ES-I3 (cell line): ENCODE measurements at regions not wholly inside any gene's neighbourhood (a gene's known extent, or its start where the extent isn't known, plus 50 kb on each side); places are given as distances from the start of the nearest gene placed in this dataset.
A peak's percentile ranks its signal among the peaks of the same experiment; 100 is the strongest.
"Not testable (repeated sequence)": the region's sequence is repeated elsewhere in the genome, so short reads cannot be mapped to it uniquely, and the experiment has no call there.

ENCODE experiments used
- H3K36me3 ChIP-seq: 2 replicates; pipeline ENCODE4 v1.6.1; 2013; ENCODE audit warnings: mild to moderate bottlenecking, low read length, control low read depth, moderate library complexity; ENCODE audit not compliant: insufficient read depth
- H3K4me1 ChIP-seq: 2 replicates; pipeline ENCODE4 v1.6.1; 2013; ENCODE audit warnings: mild to moderate bottlenecking, control low read depth, low read length; ENCODE audit not compliant: insufficient read depth
- H3K9ac ChIP-seq: 2 replicates; pipeline ENCODE4 v1.6.1; 2013; ENCODE audit warnings: low read depth, mild to moderate bottlenecking, low read length, moderate library complexity
- H3K9me3 ChIP-seq: 2 replicates; pipeline ENCODE4 v1.6.1; 2013; ENCODE audit warnings: mild to moderate bottlenecking, low read length, moderate library complexity; ENCODE audit not compliant: control insufficient read depth, insufficient read depth

DNA sequence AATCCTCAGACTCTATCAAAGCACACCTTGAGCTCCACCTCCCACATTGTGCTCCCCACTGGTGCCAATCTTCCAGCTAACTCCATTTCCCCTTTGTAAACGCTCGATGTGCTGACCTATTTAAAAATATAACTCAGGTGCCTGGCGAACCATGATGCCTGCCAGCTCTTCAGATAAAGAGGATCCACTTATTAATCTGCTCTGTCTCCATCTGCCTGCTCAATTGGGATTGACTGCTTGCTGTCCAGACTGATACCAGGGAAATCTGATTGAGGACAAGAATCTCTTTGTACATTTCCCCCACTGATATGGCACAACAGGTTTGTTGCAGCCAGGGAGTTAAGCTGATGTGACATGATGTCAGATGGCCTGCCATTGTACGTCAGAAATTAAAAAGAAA lies 2036.5 kb upstream of the CELF4 start:
- Histone ChIP-seq H3K9ac (no peak overlapping the region), H3K9me3 (no peaks in the 10 kb centered on the region), H3K36me3 (no peaks in the 10 kb centered on the region), H3K4me1 (peaks cover 22% of the 10 kb centered on the region)

DNA sequence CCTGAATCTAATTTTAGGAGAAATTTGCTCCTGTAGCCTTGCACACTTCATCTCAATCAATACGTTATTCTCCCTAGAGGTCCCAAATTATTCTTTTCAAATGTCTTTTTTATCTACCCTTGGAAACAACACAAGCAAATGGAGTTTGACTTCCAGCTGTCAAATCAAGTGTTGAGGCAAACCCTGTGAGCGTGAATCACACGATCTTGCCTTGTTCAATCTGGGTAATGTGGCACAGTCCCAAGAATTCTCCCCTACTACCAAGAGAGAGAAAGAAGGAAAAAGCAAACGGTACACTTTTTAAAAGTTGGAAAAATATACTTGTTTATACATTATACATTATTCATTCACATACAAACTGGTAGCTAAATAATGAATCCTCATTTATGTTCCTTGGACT lies 2035.3 kb upstream of the CELF4 start:
- H3K36me3 ChIP-seq = no peaks in the 10 kb centered on the region
- H3K4me1 ChIP-seq = peaks cover 9% of the 10 kb centered on the region; the same call in 1 of the 2 replicates
- no peaks in the 10 kb centered on the region for H3K9me3 ChIP-seq
- H3K9ac ChIP-seq = no peak overlapping the region

DNA sequence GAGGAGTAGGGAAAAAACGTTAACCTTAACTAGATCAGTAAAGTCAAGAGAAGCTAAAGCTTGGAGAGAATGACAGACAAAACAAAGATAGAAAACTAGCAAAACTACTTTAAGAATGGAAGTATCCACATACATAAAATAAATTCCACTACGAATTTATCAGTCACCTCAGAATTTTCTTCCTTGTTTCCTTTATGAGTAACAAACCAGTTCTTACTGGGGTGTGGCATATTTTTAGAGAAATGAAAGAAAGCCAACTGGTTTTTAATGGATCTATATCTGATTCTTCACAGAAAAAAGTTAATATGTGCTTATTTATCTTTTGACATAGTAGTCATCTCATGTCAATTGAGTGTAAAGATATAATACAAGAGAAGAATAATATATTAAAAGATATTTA lies 2033.7 kb upstream of the CELF4 start:
- no peak overlapping the region for H3K9ac ChIP-seq
- H3K9me3 ChIP-seq = peaks cover 2% of the 10 kb centered on the region; the same call in 1 of the 2 replicates
- H3K4me1 ChIP-seq = peaks cover 8% of the 10 kb centered on the region; the same call in 1 of the 2 replicates
- no peaks in the 10 kb centered on the region for H3K36me3 ChIP-seq

DNA sequence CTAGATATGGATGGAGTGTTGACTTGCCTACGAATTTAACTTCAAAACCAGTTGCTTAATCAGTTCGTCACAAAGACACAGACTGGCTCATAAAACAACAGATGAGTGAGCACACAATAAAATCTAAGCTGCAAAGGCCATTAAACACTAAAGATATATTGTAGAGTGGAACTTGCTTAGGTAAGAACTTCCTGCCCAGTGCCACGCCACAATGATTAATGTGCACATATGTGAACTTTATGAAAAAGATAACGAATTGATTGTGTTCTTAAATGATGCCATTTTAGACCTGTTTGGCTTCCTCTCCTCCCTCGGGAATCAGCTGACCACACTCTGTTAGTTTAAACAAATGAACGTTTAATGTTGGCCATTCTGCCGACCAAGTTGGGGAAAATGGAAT lies 2031.3 kb upstream of the CELF4 start:
- no peak overlapping the region for H3K9ac ChIP-seq
- peaks cover 2% of the 10 kb centered on the region; the same call in 1 of the 2 replicates for H3K9me3 ChIP-seq
- H3K36me3 ChIP-seq = no peaks in the 10 kb centered on the region
- peaks cover 16% of the 10 kb centered on the region for H3K4me1 ChIP-seq

DNA sequence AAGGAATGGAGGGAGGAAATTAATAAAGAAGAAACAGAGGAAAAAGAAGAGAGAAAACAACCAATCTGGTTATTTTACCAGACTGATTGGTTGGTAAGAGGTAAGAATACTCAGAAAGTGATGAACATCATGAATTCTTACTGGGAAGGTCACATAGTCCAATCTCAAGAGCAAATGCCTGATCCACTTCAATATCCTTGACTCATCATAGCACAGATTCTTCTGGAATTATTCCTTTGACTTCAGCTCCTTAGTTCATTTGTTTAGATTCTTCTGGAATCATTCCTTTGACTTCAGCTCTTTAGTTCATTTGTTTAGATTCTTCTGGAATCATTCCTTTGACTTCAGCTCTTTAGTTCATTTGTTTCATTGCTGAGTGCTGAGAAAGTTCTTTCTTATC lies 2030.6 kb upstream of the CELF4 start:
- peaks cover 2% of the 10 kb centered on the region; the same call in 1 of the 2 replicates for H3K9me3 ChIP-seq
- peaks cover 18% of the 10 kb centered on the region for H3K4me1 ChIP-seq
- no peak overlapping the region for H3K9ac ChIP-seq
- no peaks in the 10 kb centered on the region for H3K36me3 ChIP-seq

DNA sequence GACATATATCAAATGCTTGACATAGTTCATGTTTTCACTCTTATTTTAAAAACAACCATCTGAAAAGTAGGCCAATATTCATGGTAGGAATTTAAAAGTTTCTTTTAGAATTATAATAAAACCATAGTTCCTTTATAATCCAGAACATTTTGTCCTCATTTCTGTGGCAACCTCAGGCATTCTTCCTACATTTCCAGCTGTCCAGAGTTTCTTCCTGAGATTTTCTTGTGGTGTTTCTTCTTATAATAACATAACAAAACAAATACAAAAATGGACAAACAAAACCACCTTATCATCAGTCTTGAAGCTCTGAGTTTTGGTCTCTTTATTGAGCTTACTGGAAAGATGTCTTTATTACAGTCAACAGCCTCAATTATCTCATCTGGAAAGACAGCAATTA lies 2028.6 kb upstream of the CELF4 start:
- no peak overlapping the region for H3K9ac ChIP-seq
- peaks cover 2% of the 10 kb centered on the region; the same call in 1 of the 2 replicates for H3K9me3 ChIP-seq
- no peaks in the 10 kb centered on the region for H3K36me3 ChIP-seq
- peaks cover 28% of the 10 kb centered on the region for H3K4me1 ChIP-seq

DNA sequence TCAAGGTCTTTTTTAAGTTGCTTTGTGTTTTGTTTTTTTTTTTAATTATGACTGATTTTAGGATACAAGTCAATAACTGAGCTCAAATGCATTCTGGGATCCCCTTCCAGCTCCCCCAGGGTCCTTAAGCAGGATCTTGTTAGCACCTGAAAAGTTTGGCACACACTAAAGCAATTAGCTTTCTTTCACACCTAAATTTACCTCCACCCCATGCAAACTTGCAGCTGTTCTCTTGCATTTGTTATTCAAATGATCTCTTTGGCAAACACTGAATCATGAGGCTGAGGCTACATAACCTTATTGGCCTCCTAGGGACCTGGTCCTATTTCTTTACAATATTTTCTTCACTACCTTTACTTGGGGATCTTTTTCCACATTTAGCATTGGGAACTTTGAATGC lies 2026.1 kb upstream of the CELF4 start:
- Histone ChIP-seq H3K9me3 (peaks cover 2% of the 10 kb centered on the region; the same call in 1 of the 2 replicates), H3K36me3 (no peaks in the 10 kb centered on the region), H3K4me1 (peaks cover 24% of the 10 kb centered on the region), H3K9ac (no peak overlapping the region)

DNA sequence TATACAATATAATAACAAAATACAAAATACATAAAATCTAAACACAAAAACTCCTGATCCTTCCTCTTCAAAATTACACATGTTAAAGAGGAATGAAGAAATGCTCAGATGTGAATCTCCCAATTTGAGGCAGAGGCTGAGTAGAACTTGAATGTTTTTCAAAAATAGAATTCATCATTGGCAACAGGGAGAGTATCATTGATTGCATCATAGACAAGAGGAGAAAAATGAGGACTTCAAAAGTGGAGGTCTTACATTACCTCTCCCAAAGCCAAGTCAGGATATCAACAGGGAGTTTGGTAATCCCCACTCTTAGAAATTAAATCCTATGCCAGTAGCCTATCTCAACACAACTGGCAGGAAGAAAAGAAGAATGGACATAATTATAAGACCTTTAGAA lies 2023.9 kb upstream of the CELF4 start:
- no peaks in the 10 kb centered on the region for H3K36me3 ChIP-seq
- H3K9ac ChIP-seq = no peak overlapping the region
- no peaks in the 10 kb centered on the region for H3K9me3 ChIP-seq
- peaks cover 26% of the 10 kb centered on the region for H3K4me1 ChIP-seq

DNA sequence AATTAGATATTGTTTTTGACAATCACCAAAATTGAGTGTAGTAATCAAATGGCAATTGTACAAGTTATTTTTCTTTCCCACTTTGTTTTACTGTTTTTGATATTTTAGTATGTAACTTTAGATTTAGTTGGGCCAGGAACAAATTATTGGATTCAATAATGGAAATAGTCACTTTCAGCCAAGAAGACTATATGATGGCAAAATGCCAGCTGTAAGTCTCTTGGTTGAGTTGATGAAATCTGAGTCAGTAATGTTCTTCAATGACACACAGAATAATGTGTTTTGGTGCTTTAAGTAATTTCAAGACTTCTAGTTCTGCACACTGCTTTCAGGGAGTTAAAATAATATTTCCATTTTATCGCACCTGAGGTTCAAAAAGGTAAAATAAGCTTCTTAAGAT lies 2022.0 kb upstream of the CELF4 start:
- Histone ChIP-seq H3K4me1 (peaks cover 23% of the 10 kb centered on the region), H3K9me3 (no peaks in the 10 kb centered on the region), H3K9ac (no peak overlapping the region), H3K36me3 (no peaks in the 10 kb centered on the region)

DNA sequence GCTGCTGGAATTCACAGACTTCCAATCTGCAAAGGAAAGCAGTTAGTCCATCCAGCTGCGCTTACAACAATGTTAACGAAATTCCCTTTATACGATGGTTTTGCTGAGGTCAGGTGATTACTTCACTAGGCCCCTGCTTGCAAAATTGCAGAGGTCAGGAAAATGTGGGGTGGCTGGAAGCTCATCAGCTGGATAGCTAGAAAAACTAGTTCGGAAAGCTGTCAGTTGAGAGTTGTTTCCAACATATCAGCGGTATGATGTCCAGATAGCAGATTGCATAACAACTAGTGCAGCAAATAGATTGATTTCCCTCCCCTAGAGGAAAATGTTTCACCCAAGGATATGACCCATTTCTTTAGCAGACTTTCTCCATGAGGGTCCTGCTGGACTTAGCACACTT lies 2021.1 kb upstream of the CELF4 start:
- Histone ChIP-seq H3K9ac (no peak overlapping the region), H3K36me3 (no peaks in the 10 kb centered on the region), H3K4me1 (peaks cover 18% of the 10 kb centered on the region), H3K9me3 (no peaks in the 10 kb centered on the region)

DNA sequence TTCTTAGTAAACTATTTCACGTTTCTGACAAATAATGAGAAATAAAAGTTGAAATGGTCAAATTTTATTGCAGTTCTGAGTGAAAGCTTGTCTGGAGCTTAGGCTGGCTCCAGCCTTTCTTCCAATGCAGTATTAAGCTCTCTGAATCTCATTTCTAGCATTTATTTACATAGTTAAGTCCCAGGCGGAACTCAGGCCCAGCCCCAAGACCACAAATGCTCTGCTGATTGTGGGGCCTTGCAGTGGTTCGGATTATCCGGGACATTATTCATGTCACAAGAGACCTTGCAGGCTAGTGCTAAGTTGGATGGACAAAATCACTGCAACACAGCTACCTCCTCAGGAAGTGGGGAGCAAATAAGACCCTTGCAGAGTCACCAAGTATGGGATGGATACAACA lies 2009.3 kb upstream of the CELF4 start:
- no peaks in the 10 kb centered on the region for H3K9me3 ChIP-seq
- H3K36me3 ChIP-seq = no peaks in the 10 kb centered on the region
- H3K4me1 ChIP-seq = peaks cover 20% of the 10 kb centered on the region
- H3K9ac ChIP-seq = no peak overlapping the region

DNA sequence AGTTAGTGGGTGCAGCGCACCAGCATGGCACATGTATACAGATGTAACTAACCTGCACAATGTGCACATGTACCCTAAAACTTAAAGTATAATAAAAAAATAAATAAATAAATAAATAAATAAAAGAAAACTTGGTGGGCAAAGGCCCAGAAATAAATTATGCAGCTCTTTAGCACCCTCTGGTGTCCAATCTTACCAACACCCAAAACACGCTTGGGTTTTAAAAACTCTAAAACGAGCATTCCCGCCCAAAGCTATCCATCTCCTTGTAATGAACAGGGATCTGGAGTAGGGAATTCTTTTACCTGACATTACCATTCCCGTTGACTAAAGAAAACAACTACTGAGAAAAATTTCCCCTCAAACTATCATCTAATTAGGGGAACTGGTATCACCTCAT lies 2005.9 kb upstream of the CELF4 start:
- no peaks in the 10 kb centered on the region for H3K36me3 ChIP-seq
- no peak overlapping the region for H3K9ac ChIP-seq
- peaks cover 13% of the 10 kb centered on the region for H3K4me1 ChIP-seq
- no peaks in the 10 kb centered on the region for H3K9me3 ChIP-seq

DNA sequence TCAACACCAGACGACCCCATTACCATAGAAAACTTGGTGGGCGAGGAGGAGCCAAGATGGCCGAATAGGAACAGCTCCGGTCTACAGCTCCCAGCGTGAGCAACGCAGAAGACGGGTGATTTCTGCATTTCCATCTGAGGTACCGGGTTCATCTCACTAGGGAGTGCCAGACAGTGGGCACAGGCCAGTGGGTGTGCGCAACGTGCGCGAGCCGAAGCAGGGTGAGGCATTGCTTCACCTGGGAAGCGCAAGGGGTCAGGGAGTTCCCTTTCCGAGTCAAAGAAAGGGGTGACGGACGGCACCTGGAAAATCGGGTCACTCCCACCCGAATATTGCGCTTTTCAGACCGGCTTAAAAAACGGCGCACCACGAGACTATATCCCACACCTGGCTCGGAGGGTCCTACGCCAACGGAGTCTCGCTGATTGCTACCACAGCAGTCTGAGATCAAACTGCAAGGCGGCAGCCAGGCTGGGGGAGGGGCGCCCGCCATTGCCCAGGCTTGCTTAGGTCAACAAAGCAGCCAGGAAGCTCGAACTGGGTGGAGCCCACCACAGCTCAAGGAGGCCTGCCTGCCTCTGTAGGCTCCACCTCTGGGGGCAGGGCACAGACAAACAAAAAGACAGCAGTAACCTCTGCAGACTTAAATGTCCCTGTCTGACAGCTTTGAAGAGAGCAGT lies 2000.1 kb upstream of the CELF4 start:
- H3K36me3 ChIP-seq, H3K4me1 ChIP-seq, H3K9me3 ChIP-seq: not testable (repeated sequence)
- H3K9ac ChIP-seq = peak overlapping the region; percentile 2; the same call in 1 of the 2 replicates

DNA sequence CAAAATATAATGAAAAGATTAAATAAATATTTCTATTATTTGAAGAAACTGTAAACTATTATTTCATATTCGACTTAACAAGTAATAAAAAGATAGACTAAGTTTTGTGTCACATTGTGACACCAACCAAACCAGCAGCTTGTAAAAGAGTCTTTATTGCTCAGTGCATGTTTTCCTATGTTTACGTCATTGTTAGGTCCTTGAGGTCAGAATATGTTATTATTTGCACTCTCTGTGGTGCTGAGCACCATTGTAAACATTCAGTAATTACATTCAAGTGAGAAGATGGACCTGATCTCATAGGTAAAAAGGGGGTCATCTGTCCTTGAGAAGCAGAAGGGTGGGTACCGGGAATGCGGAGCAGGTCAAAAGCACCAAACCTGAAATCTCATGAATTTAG lies 1999.1 kb upstream of the CELF4 start:
- no peaks in the 10 kb centered on the region; the same call in 1 of the 2 replicates for H3K4me1 ChIP-seq
- no peak overlapping the region for H3K9ac ChIP-seq
- no peaks in the 10 kb centered on the region; the same call in 1 of the 2 replicates for H3K36me3 ChIP-seq
- H3K9me3 ChIP-seq = no peaks in the 10 kb centered on the region

DNA sequence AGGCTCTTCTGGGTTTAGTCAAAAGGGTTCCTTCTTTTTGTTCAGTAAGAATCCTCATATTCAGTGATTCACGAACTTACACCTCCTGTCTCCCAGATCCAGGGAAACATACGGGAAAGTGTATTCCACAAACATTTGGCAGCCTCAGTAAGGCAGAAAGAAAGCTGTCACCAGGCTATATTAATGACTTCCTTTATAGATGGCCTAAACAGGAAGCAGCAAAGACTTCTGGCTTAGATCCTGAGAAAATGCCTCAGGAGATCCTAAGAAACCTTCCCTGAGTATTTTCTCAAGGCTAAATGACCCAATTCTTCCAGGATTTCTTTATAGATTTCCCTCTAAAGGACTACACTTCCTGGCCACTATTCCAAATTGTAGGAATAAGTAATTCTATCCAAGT lies 1995.5 kb upstream of the CELF4 start:
- Histone ChIP-seq H3K9me3 (no peaks in the 10 kb centered on the region), H3K36me3 (no peaks in the 10 kb centered on the region; the same call in 1 of the 2 replicates), H3K4me1 (no peaks in the 10 kb centered on the region; the same call in 1 of the 2 replicates), H3K9ac (no peak overlapping the region)
